ENCODE measurements at regions not wholly inside any gene's neighbourhood (a gene's known extent, or its start where the extent isn't known, plus 50 kb on each side); places are given as distances from the start of the nearest gene placed in this dataset.
"Not testable (repeated sequence)": the region's sequence is repeated elsewhere in the genome, so short reads cannot be mapped to it uniquely, and the experiment has no call there.

DNA sequence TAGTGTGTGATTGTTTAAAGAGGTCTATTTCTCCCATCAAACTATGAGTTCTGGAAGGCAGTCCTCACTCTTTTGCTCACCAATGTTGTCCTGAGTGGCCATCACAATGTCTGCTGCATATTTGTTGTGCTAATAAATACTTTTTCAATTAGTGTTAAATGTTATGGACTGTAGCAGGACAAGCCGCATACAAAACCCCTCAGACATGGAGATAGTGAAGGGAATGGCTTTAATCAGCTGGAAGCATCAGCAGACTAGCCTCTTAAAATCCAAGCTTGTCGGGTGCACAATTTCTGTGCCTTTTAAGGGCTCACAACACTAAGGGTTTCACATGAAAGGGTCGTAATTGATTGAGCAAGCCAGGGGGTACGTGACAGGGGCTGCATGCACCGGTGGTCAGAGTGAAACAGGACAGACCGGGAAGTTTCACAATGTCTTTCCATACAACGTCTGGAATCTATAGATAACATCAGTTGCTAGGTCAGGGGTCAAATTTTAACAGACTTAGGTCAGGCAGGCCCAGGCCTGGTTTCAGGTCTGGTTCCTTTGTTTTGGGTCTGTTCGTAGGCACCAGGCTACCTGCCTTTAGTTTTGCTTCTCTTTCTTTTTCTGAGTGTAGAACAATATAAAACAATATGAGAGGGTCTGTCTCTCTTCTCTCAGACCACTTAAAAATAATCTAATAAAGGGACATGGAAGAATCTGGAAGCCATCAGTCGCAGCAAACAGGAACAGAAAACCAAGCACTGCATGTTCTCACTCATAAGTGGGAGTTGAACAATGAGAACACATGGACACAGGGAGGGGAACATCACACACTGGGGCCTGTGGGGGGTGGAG, 327.6 kb upstream of the HTR1E start:
- DNase-seq (ENCODE audit: low spot score), result no peak

DNA sequence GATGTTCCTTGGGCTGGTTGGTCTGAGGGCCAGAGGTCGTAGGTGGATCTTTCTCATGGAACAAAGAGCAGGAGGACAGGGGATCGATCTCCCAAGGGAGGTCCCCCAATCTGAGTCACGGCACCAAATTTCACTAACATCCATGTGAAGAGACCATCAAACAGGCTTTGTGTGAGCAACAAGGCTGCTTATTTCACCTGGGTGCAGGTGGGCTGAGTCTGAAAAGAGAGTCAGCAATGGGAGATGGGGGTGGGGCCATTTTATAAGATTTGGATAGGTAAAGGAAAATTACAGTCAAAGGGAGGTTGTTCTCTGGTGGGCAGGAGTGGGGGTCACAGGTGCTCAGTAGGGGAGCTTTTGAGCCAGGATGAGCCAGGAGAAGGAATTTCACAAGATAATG, 334.0 kb upstream of the HTR1E start:
- not testable (repeated sequence) for DNase-seq (ENCODE audit: low spot score)

DNA sequence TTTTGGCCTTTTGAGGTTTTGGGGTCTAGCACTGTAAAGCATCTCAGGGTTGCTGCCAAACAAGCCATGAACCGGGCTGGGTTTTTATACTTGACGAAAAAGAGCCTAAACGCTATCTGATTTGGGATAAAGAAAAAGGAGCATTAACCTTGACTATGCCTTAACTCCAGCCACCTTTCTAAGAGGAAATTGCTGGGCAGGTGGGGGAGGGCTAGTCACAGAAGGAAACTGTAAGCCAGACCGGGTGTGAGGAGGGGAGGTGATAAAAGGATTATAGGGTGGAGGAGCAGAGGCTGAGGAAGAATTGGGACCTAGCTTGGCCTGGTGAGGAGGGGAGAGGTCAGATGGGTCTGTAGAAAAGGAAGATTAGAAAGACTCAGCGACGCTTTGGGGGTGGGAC, 335.2 kb upstream of the HTR1E start:
- DNase-seq (ENCODE audit: low spot score), result not testable (repeated sequence)

DNA sequence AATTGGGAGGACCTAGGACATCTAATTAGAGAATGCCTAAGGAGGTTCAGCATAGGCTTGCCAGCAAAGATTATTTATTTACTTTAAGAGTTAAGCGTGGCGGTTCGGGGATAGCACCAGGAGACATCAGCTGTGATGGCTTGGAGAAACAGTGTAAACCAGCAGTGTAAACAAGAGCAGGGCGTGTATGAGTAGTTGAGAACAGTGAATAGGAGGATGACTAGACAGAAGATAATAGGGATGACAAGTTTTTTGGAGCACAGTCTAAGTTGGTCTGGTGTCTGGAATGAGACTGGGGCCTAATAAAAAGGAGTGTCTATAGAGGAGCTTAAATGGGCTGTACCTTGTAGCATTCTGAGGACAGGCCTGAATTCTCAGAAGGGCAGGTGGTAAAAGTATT, 338.4 kb upstream of the HTR1E start:
- DNase-seq (ENCODE audit: low spot score), result not testable (repeated sequence)

GRCh38 chr6:86595641-86596040, 341.7 kb upstream of the HTR1E start:
- no peak for DNase-seq (ENCODE audit: low spot score)

DNA sequence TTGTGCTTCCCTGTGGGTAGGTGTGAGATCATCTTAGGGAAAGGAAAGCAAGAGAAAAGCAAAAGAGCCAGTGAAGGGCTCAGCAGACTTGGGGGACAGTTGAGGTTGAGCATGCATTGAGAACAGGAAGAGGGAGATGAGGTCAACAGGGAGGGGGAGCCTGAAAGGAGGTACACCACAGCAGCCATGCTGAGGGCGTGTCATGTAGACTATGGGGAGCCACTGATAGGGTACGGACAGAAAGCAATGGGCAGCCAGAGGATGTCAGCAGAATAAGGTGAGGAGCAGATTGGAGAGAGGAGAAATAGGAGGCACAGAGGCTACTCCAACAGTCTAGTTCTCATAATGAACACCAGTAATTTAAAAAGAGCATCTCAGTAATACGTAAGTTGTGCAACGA, 351.1 kb upstream of the HTR1E start:
- no peak for DNase-seq (ENCODE audit: low spot score)

- DNase-seq (ENCODE audit: low spot score), result no peak
Observed at GRCh38 chr6:86581833-86582232, 355.5 kb upstream of the HTR1E start.

- DNase-seq (ENCODE audit: low spot score), result no peak
Observed at GRCh38 chr6:86563197-86563596, 374.1 kb upstream of the HTR1E start.

DNA sequence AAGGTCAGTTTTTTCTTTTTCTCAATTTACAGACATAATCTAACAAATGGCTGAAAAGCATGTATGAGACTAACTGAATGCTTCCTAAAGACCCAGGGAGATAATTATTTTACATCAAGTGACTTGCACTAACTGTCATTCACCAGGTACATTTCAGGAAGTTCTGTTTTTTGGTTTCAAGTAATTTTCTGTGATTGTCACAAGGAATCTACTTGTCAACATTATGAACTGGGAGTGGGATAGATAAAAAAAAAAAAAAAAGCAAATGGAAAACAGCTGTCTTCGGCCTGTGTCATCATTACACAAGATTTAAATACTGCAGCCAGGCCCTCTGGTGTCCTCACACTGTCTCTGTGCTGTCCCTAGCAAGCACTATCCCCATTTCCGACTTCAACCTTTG, 379.0 kb upstream of the HTR1E start:
- no peak for DNase-seq (ENCODE audit: low spot score)

- no peak for DNase-seq (ENCODE audit: low spot score)
Observed at GRCh38 chr6:86537292-86537861, 400.0 kb upstream of the HTR1E start.

GRCh38 chr6:86536121-86536520, 401.2 kb upstream of the HTR1E start:
- no peak for DNase-seq (ENCODE audit: low spot score)

GRCh38 chr6:86535100-86535499, 402.2 kb upstream of the HTR1E start:
- DNase-seq (ENCODE audit: low spot score), result no peak

DNA sequence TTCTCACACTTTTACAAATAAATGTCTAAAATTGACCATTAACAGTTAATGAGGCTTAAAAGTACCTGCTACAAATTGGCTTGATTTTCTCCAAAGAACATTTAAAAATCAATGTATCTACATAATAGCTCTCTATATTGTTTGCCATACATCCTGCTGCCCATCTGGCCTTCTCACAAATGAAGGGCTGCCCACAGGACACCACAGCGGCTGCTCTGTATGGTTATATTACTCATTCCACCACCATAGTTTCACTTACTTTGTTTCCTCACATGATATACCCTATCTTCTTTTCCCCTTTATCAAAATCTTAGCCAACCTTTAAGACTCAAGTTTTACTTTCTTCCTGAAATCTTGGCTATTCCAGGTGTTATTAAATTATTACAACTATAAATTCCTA, 407.7 kb upstream of the HTR1E start:
- DNase-seq (ENCODE audit: low spot score), result no peak

- DNase-seq (ENCODE audit: low spot score), result no peak
Observed at GRCh38 chr6:86526238-86526637, 411.1 kb upstream of the HTR1E start.

DNA sequence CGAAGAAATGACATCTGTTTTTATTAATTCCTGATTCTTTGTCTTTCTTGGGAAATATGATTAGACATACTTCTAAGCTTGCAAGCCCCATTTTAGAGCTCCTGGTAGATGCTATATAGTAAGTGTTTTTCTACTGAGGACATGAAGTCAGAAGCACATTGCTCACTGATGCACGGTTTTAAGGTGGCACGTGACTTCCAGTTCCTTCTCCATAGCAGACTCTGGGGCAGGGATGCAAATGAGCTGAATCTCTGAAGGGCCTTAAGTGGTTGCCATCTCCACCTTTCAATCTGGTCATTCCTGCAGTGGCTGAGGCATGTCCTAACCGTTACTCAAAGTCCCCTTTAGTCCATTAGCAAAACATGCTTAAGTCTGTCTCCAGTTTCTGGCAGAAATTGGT, 421.2 kb upstream of the HTR1E start:
- peak; percentile 8 for DNase-seq (ENCODE audit: low spot score)

GRCh38 chr6:86511962-86512361, 425.4 kb upstream of the HTR1E start:
- no peak for DNase-seq (ENCODE audit: low spot score)

- DNase-seq (ENCODE audit: low spot score), result no peak
Observed at GRCh38 chr6:86508230-86508629, 429.1 kb upstream of the HTR1E start.

- DNase-seq (ENCODE audit: low spot score), result no peak
Observed at GRCh38 chr6:86502497-86502896, 434.8 kb upstream of the HTR1E start.

- DNase-seq (ENCODE audit: low spot score), result no peak
Observed at GRCh38 chr6:86500035-86500434, 437.3 kb upstream of the HTR1E start.

DNA sequence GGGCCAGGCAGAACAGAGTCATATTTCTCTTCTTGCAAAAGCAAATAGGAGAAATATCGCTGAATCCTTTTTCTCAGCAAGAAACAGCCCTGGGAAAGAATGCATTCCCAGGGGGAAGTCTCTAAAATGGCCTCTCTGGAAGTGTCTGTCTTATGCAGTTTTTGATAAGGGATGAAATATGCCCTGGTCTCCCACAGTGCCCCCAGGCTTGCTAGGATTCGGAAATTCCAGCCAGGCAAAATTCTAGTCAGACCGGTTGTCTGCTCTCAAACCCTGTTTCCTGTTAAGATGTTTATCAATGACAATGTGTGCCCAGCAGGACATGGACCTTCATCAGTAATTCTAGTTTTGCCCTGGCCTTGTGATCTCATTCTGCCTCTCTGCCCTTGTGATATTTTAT, 448.3 kb upstream of the HTR1E start:
- not testable (repeated sequence) for DNase-seq (ENCODE audit: low spot score)

GRCh38 chr6:86487660-86488221, 449.6 kb upstream of the HTR1E start:
- no peak for DNase-seq (ENCODE audit: low spot score)

- not testable (repeated sequence) for DNase-seq (ENCODE audit: low spot score)
Observed at GRCh38 chr6:86478316-86478715, 459.0 kb upstream of the HTR1E start.

GRCh38 chr6:86477500-86478148, 459.7 kb upstream of the HTR1E start:
- no peak for DNase-seq (ENCODE audit: low spot score)

All from NAMALWA (cell line).